ENCODE measurements at regions not wholly inside any gene's neighbourhood (a gene's known extent, or its start where the extent isn't known, plus 50 kb on each side); places are given as distances from the start of the nearest gene placed in this dataset.

DNA sequence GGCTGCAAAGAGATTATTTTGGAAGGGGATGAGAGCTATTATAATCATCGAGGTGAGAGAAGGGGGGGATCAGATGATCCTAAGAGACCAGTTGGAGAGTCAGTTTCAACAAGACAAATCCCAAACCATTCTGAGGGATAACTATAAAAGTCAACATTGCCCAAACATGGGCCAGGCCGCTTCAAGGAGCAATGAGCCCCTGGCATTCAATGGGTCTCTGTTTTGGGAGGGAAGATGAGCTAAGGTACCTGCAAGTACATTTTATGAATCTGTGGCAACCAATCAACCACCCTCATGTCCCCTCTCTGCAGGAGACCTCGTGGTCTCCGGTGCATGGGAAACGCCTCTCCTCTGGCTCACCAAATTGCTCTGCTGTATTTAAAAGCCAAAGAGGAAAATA, 209.9 kb upstream of the C16orf82 start:
- TF ChIP-seq, protein P1, sequence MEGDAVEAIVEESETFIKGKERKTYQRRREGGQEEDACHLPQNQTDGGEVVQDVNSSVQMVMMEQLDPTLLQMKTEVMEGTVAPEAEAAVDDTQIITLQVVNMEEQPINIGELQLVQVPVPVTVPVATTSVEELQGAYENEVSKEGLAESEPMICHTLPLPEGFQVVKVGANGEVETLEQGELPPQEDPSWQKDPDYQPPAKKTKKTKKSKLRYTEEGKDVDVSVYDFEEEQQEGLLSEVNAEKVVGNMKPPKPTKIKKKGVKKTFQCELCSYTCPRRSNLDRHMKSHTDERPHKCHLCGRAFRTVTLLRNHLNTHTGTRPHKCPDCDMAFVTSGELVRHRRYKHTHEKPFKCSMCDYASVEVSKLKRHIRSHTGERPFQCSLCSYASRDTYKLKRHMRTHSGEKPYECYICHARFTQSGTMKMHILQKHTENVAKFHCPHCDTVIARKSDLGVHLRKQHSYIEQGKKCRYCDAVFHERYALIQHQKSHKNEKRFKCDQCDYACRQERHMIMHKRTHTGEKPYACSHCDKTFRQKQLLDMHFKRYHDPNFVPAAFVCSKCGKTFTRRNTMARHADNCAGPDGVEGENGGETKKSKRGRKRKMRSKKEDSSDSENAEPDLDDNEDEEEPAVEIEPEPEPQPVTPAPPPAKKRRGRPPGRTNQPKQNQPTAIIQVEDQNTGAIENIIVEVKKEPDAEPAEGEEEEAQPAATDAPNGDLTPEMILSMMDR (optimal IDR thresholded peaks at IDR 0.05 in 1 of 3, IDR thresholded peaks at IDR 0.05 in 1 of 3, conservative IDR thresholded peaks at IDR 0.05 in 1 of 3; ENCODE audit: extremely low read depth in 1 of 3, insufficient read depth in 2 of 3, low read length in 3 of 3): no peak
- no peak for TF ChIP-seq EZH2 (IDR thresholded peaks at IDR 0.05; ENCODE audit: low read length)
